Stomach (tissue), 4 donors: ENCODE measurements at regions not wholly inside any gene's neighbourhood (a gene's known extent, or its start where the extent isn't known, plus 50 kb on each side); places are given as distances from the start of the nearest gene placed in this dataset.

ENCODE experiments used
- POLR2A ChIP-seq, 4 donors: fragments of 450-650 bp; IDR thresholded peaks; one replicate each; pipeline ENCODE4 v1.6.1; 2016; ENCODE audit warnings: antibody characterized with exemption in 4 of 4, control low read depth in 2 of 4, mild to moderate bottlenecking in 1 of 4, moderate library complexity in 1 of 4
- TF ChIP-seq, protein P1 (sequence below), 7 experiments: fragments of 450-650 bp in 4 of 7; fragments of 200-600 bp in 3 of 7; sonication (generic) in 3 of 7; IDR thresholded peaks; one replicate each; pipeline ENCODE4 v1.5.1; 2016 to 2019; ENCODE audit warnings: antibody characterized with exemption in 7 of 7, control low read depth in 2 of 7, mild to moderate bottlenecking in 1 of 7

DNA sequence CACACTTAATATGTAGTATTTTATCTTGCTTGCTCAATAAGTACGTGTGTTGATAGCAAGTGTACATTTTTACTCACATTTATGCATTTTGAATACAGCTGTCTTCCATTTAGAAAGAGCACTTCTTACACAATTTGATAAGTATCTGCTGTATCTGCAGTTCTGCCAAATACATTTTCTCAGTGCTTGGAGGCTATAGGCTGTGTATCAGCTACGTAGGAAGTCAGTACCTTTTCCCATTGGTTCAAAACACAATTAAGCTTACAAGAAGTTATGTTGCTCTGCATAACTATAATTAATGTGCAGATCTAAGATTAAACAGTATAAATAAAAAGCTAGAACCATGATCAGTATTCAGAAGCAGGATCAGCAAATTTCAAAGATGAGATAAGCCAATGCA lies 503.6 kb upstream of the SMIM21 start:
- TF ChIP-seq, protein P1, sequence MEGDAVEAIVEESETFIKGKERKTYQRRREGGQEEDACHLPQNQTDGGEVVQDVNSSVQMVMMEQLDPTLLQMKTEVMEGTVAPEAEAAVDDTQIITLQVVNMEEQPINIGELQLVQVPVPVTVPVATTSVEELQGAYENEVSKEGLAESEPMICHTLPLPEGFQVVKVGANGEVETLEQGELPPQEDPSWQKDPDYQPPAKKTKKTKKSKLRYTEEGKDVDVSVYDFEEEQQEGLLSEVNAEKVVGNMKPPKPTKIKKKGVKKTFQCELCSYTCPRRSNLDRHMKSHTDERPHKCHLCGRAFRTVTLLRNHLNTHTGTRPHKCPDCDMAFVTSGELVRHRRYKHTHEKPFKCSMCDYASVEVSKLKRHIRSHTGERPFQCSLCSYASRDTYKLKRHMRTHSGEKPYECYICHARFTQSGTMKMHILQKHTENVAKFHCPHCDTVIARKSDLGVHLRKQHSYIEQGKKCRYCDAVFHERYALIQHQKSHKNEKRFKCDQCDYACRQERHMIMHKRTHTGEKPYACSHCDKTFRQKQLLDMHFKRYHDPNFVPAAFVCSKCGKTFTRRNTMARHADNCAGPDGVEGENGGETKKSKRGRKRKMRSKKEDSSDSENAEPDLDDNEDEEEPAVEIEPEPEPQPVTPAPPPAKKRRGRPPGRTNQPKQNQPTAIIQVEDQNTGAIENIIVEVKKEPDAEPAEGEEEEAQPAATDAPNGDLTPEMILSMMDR (IDR thresholded peaks at IDR 0.05): no peak
- TF ChIP-seq POLR2A (IDR thresholded peaks at IDR 0.05): no peak
